C4-2B (cell line): ENCODE measurements at regions not wholly inside any gene's neighbourhood (a gene's known extent, or its start where the extent isn't known, plus 50 kb on each side); places are given as distances from the start of the nearest gene placed in this dataset.

ENCODE experiments used
- CTCF ChIP-seq: fragments of 450-650 bp; conservative IDR thresholded peaks from 2 replicates; pipeline ENCODE4 v1.5.1; 2017; ENCODE audit warnings: mild to moderate bottlenecking
- ZFX ChIP-seq: fragments of 450-650 bp; IDR thresholded peaks from 2 replicates; pipeline ENCODE4 v1.6.1; 2017

GRCh38 chr5:125153231-125153630 lies 406.8 kb upstream of the ZNF608 start:
- TF ChIP-seq CTCF (no peak), ZFX (no peak)
